GM10248 (cell line): ENCODE measurements at regions not wholly inside any gene's neighbourhood (a gene's known extent, or its start where the extent isn't known, plus 50 kb on each side); places are given as distances from the start of the nearest gene placed in this dataset.

Source experiments
- CTCF ChIA-PET: fragments of 300-600 bp; sonication (Branson Sonifier 250); formaldehyde crosslinking; extraction: SDS; loops from one replicate; lab custom pipeline; 2021; ENCODE audit warnings: antibody characterized with exemption; lab: Yijun Ruan, JAX
- POLR2A ChIA-PET: fragments of 350-650 bp; sonication (Branson Sonifier 250); formaldehyde crosslinking; extraction: SDS; loops from one replicate; lab custom pipeline; 2020; ENCODE audit warnings: antibody characterized with exemption; lab: Yijun Ruan, JAX
- DNase-seq: peaks from one replicate; pipeline ENCODE4 v3.0.0; 2012; ENCODE audit errors: extremely low spot score
- TF ChIP-seq, protein P1 (sequence below): IDR thresholded peaks from 2 replicates; pipeline ENCODE4 v1.5.1; 2012; ENCODE audit warnings: mild to moderate bottlenecking, low read depth; ENCODE audit errors: extremely low read depth, missing control alignments, control extremely low read depth

DNA sequence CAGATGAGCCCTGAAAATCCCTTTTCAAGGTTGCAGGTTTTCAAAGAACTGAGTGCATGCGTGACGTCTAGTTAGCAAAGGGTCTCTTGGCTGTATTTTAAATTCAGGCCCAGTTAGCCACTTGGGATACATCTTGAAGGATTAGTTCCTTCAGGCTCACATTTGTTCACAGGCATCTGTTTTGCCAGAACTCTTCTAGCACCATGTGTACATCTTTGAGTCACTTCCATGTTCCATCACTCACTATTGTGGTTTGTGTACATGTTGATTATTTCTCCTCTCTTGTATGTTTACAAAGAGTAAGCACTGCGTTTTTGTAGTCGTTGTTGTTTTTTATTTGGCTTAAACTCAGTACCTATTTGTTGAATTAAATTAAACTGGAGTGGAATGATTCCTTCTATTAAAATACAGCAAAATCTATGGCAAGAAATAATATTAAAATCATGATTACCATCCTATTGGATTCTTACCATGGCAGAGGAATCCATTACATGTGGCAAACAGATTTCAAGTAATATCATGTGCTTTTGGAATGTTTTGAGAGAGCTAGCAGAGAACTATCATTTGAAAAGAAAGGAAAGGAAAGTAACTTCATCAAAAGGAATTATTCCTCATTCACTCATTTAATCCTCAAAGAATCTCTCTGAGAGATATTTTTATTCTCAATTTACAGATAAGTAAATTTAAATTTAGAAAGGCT is 438.9 kb upstream of the FAR2 start:
- TF ChIP-seq, protein P1, sequence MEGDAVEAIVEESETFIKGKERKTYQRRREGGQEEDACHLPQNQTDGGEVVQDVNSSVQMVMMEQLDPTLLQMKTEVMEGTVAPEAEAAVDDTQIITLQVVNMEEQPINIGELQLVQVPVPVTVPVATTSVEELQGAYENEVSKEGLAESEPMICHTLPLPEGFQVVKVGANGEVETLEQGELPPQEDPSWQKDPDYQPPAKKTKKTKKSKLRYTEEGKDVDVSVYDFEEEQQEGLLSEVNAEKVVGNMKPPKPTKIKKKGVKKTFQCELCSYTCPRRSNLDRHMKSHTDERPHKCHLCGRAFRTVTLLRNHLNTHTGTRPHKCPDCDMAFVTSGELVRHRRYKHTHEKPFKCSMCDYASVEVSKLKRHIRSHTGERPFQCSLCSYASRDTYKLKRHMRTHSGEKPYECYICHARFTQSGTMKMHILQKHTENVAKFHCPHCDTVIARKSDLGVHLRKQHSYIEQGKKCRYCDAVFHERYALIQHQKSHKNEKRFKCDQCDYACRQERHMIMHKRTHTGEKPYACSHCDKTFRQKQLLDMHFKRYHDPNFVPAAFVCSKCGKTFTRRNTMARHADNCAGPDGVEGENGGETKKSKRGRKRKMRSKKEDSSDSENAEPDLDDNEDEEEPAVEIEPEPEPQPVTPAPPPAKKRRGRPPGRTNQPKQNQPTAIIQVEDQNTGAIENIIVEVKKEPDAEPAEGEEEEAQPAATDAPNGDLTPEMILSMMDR = no peak
- ChIA-PET CTCF (no interaction called here), POLR2A (no interaction called here)
- no peak for DNase-seq

DNA sequence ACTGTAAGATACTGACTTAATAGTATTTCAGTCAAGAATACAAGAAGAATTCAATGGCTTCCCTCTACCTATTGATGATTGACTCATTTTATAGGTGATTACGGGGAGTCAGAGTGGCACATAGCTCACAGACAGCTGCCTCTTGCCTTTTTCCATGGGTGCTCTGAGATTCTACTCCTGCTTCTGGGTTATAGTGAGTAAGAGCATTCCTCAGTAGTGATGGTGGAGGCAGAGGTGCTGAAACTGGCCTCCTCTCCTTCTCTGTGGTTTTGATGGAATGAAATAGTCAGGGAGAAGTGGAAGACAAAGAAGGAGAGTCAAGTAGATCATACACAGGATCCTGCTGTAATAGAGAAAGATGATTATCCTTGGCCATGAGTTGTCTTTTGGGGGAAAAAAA is 438.2 kb upstream of the FAR2 start:
- DNase-seq = no peak
- CTCF ChIA-PET = interaction anchor here (1.0 kb wide), 1 partner anchor 16 kb away, joined by 4 read pairs; no protein-coding TSS in a partner anchor
- POLR2A ChIA-PET = no interaction called here
- TF ChIP-seq, protein P1 = no peak

DNA sequence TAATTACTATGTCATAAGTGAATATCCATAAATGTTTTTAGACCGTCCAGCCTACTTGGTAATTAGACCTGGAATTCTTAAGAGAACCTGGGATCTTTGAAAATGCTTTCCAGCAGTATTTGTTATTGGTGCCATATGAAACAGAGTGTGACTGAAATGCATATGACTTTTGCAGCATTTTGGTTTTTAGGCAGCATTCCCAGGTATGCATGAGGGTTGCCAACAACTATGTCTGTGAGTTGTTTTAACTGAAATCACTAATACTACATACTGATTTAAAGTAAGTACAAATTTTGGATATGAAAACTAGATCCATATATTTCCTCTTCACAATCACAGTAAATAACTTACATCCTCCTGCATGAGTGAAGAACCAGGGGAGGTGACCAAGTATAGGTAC is 437.7 kb upstream of the FAR2 start:
- POLR2A ChIA-PET = no interaction called here
- TF ChIP-seq, protein P1 = no peak
- CTCF ChIA-PET = interaction anchor here (1.0 kb wide), 1 partner anchor 16 kb away, joined by 4 read pairs; no protein-coding TSS in a partner anchor
- no peak for DNase-seq

DNA sequence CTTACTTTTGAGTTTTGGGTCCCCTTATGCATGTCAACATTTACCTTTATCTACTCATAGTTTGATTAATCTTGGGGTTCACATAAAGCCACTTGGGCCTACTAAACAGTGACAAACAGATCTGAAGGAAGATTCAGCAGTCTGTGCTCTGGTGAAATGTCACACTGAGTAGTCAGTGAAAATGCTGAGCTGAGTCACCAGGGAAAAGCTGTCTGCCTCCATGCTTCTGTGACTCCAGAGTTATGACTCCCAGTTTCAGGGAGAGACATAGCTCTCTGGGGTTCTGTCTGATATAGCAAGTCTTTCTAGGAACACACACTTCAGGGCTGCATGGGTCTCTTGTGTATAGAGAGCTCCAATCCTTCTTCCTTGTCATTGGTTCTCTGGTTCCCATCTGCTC is 406.3 kb upstream of the FAR2 start:
- ChIA-PET CTCF (interaction anchor here (0.7 to 1.0 kb wide), 3 partner anchors 10 to 30 kb away, joined by 3 read pairs; no protein-coding TSS in a partner anchor), POLR2A (no interaction called here)
- TF ChIP-seq, protein P1 = no peak
- no peak for DNase-seq

DNA sequence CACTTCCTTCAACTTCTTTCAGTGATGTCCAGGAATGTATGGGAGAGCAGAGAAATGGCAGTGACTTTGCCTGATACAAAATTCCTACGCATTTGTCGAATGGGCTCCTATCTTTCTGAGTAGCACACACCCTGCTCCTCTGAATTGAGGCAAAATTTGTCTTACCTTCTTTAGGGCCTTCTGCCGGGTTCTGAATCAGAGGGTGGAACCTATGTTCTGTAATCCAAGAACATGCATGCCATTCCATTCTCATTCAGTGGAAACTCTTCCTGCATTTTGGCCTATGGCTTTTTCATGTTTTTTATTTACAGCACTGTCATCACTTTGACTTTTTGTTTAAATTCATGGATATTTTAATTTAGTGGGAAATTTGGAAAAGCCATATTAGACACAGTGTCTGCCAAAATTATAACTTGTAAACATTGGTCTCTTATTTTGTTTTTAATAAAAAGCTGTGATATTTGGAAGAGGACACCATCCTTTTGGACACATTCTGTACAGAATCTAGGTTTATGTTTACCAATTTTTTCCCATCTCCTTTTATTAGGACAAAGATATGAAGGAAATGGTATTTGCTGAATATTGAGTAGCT is 402.2 kb upstream of the FAR2 start:
- TF ChIP-seq, protein P1 = no peak
- ChIA-PET CTCF (no interaction called here), POLR2A (no interaction called here)
- DNase-seq = no peak

DNA sequence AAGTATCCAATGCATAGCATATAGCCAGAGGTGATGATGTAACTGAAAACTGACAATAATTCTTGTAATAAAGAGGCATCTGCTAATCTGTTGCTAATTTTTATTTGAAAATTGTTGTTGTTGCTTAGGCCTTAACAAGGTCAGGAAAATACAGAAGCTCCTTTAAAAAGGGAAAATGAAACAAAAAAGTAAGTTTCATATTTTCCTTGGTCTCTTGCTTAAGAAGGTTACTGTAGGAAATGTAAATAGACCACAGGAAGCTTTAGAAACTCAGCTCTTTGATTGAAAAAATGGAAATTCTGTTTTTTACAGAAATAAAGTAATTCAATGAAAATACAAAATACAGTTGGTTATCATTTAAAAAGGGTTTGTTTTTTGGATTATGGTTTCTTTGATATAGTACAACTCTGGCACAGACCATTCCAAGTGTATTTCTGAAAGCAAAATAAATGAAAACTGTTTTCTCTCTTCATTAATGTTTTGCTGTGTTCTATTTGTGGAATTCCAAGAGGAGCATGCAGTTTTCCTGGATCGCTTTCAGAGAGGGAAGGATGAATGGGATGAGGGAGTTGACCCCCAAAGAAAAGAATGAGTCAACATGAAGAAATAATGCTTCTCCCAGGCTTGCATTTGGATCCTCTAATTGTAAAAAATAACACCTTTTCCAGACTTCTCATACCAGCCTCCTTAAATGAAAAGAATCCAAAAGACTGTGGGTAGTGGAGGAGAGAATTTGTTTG is 398.0 kb upstream of the FAR2 start:
- CTCF ChIA-PET = no interaction called here
- TF ChIP-seq, protein P1 = no peak
- no peak for DNase-seq
- POLR2A ChIA-PET = no interaction called here
